ENCODE measurements at regions not wholly inside any gene's neighbourhood (a gene's known extent, or its start where the extent isn't known, plus 50 kb on each side); places are given as distances from the start of the nearest gene placed in this dataset.

DNA sequence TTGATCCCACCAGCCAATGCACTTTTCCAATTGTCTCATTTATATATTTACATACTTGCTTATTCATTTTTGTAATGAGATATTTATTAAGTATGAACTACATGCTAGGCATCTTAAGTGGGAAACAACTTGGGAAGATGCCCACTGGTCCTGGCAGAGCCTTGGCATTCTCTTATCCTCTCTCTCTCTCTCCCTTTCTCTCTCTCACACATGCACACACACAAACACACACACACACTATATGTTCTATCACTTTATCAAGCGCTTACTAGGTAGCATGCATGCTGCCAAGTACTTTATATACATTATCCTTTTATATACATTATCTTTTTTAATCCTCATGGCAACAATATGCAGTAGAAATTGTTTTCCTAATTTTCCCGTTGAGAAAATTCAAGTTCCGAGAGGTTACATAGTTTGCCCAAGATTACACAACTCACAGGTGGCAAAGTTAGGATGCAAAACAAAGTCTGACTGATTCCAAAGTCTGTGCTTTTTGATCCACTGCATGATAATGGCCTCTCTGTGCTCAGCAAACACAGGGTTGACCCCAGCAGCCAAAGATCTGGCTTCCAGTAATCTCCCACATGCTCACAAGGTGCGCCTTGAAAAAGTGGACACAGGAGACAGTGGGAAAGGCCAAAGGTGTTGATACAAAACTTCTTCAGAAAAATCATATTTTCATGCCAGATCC, 173.1 kb upstream of the KLF3 start (continued):
- TF ChIP-seq, protein P1, sequence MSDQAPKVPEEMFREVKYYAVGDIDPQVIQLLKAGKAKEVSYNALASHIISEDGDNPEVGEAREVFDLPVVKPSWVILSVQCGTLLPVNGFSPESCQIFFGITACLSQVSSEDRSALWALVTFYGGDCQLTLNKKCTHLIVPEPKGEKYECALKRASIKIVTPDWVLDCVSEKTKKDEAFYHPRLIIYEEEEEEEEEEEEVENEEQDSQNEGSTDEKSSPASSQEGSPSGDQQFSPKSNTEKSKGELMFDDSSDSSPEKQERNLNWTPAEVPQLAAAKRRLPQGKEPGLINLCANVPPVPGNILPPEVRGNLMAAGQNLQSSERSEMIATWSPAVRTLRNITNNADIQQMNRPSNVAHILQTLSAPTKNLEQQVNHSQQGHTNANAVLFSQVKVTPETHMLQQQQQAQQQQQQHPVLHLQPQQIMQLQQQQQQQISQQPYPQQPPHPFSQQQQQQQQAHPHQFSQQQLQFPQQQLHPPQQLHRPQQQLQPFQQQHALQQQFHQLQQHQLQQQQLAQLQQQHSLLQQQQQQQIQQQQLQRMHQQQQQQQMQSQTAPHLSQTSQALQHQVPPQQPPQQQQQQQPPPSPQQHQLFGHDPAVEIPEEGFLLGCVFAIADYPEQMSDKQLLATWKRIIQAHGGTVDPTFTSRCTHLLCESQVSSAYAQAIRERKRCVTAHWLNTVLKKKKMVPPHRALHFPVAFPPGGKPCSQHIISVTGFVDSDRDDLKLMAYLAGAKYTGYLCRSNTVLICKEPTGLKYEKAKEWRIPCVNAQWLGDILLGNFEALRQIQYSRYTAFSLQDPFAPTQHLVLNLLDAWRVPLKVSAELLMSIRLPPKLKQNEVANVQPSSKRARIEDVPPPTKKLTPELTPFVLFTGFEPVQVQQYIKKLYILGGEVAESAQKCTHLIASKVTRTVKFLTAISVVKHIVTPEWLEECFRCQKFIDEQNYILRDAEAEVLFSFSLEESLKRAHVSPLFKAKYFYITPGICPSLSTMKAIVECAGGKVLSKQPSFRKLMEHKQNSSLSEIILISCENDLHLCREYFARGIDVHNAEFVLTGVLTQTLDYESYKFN (CRISPR knock-in tag; conservative IDR thresholded peaks at IDR 0.05) = peak; percentile 97
- TF ChIP-seq ZBTB8A (CRISPR knock-in tag; IDR thresholded peaks at IDR 0.05; ENCODE audit: borderline replicate concordance, low read depth) (no peak), SIN3A (IDR thresholded peaks at IDR 0.05; ENCODE audit: borderline replicate concordance, low read depth, low read length) (no peak), ELF3 (CRISPR knock-in tag; IDR thresholded peaks at IDR 0.05) (peak; percentile 86), ZNF468 (CRISPR knock-in tag; IDR thresholded peaks at IDR 0.05) (no peak), FOXM1 (CRISPR knock-in tag; IDR thresholded peaks at IDR 0.05) (no peak), NAIF1 (CRISPR knock-in tag; IDR thresholded peaks at IDR 0.05; ENCODE audit: borderline replicate concordance) (no peak), ZNF629 (CRISPR knock-in tag; conservative IDR thresholded peaks at IDR 0.05) (0 out of 2 replicates have a peak, but pooled peaks have one; percentile 45), ZEB1 (IDR thresholded peaks at IDR 0.05; ENCODE audit: insufficient replicate concordance, low read depth) (peak; percentile 91), ZNF382 (CRISPR knock-in tag; IDR thresholded peaks at IDR 0.05; ENCODE audit: borderline replicate concordance) (no peak), SIX4 (CRISPR knock-in tag; IDR thresholded peaks at IDR 0.05) (peak; percentile 61; the same call in 1 of the 2 replicates), ZNF605 (CRISPR knock-in tag; IDR thresholded peaks at IDR 0.05) (peak; percentile 57; the same call in 1 of the 2 replicates), XBP1 (CRISPR knock-in tag; IDR thresholded peaks at IDR 0.05) (no peak)
- TF ChIP-seq, protein P2, sequence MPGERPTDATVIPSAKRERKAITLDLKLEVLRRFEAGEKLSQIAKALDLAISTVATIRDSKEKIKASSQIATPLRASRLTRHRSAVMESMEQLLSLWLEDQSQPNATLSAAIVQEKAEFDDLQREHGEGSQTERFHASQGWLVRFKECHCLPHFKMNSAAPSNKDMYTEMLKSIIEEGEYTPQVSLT (CRISPR knock-in tag; IDR thresholded peaks at IDR 0.05; ENCODE audit: borderline replicate concordance, low read depth) = no peak
- TF ChIP-seq, protein P3, sequence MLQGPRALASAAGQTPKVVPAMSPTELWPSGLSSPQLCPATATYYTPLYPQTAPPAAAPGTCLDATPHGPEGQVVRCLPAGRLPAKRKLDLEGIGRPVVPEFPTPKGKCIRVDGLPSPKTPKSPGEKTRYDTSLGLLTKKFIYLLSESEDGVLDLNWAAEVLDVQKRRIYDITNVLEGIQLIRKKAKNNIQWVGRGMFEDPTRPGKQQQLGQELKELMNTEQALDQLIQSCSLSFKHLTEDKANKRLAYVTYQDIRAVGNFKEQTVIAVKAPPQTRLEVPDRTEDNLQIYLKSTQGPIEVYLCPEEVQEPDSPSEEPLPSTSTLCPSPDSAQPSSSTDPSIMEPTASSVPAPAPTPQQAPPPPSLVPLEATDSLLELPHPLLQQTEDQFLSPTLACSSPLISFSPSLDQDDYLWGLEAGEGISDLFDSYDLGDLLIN (CRISPR knock-in tag; IDR thresholded peaks at IDR 0.05; ENCODE audit: borderline replicate concordance) = no peak
- TF ChIP-seq, protein P4, sequence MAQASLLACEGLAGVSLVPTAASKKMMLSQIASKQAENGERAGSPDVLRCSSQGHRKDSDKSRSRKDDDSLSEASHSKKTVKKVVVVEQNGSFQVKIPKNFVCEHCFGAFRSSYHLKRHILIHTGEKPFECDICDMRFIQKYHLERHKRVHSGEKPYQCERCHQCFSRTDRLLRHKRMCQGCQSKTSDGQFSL (CRISPR knock-in tag; IDR thresholded peaks at IDR 0.05) = no peak
- TF ChIP-seq, protein P5, sequence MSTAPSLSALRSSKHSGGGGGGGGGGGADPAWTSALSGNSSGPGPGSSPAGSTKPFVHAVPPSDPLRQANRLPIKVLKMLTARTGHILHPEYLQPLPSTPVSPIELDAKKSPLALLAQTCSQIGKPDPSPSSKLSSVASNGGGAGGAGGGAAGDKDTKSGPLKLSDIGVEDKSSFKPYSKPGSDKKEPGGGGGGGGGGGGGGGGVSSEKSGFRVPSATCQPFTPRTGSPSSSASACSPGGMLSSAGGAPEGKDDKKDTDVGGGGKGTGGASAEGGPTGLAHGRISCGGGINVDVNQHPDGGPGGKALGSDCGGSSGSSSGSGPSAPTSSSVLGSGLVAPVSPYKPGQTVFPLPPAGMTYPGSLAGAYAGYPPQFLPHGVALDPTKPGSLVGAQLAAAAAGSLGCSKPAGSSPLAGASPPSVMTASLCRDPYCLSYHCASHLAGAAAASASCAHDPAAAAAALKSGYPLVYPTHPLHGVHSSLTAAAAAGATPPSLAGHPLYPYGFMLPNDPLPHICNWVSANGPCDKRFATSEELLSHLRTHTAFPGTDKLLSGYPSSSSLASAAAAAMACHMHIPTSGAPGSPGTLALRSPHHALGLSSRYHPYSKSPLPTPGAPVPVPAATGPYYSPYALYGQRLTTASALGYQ (CRISPR knock-in tag; IDR thresholded peaks at IDR 0.05) = peak; percentile 93
- TF ChIP-seq, protein P6, sequence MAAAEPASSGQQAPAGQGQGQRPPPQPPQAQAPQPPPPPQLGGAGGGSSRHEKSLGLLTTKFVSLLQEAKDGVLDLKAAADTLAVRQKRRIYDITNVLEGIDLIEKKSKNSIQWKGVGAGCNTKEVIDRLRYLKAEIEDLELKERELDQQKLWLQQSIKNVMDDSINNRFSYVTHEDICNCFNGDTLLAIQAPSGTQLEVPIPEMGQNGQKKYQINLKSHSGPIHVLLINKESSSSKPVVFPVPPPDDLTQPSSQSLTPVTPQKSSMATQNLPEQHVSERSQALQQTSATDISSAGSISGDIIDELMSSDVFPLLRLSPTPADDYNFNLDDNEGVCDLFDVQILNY (CRISPR knock-in tag; conservative IDR thresholded peaks at IDR 0.05) = no peak
- TF ChIP-seq, protein P7, sequence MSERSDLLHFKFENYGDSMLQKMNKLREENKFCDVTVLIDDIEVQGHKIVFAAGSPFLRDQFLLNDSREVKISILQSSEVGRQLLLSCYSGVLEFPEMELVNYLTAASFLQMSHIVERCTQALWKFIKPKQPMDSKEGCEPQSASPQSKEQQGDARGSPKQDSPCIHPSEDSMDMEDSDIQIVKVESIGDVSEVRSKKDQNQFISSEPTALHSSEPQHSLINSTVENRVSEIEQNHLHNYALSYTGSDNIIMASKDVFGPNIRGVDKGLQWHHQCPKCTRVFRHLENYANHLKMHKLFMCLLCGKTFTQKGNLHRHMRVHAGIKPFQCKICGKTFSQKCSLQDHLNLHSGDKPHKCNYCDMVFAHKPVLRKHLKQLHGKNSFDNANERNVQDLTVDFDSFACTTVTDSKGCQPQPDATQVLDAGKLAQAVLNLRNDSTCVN (CRISPR knock-in tag; IDR thresholded peaks at IDR 0.05; ENCODE audit: borderline replicate concordance) = peak; percentile 44; the same call in 1 of the 2 replicates
